IMR-90 (cell line): ENCODE measurements at regions not wholly inside any gene's neighbourhood (a gene's known extent, or its start where the extent isn't known, plus 50 kb on each side); places are given as distances from the start of the nearest gene placed in this dataset.

Source experiments
- CTCF ChIP-seq: conservative IDR thresholded peaks from 2 replicates; pipeline ENCODE4 v1.5.1; 2012; ENCODE audit warnings: mild to moderate bottlenecking, low read depth, low read length, improper control_type of control experiment
- RCOR1 ChIP-seq: IDR thresholded peaks from 2 replicates; pipeline ENCODE4 v1.6.1; 2012; ENCODE audit warnings: mild to moderate bottlenecking, low read length, improper control_type of control experiment; ENCODE audit not compliant: insufficient replicate concordance
- SMC3 ChIP-seq: fragments of 150-350 bp; IDR thresholded peaks from 2 replicates; pipeline ENCODE4 v1.6.1; 2016; ENCODE audit warnings: low read depth, mild to moderate bottlenecking, antibody characterized with exemption, low read length, moderate library complexity

GRCh38 chr1:208787219-208787618 lies 543.0 kb upstream of the PLXNA2 start:
- TF ChIP-seq CTCF (no peak), RCOR1 (no peak), SMC3 (no peak)
